Pulmonary artery endothelial cell (primary cell): ENCODE measurements at regions not wholly inside any gene's neighbourhood (a gene's known extent, or its start where the extent isn't known, plus 50 kb on each side); places are given as distances from the start of the nearest gene placed in this dataset.

ENCODE experiments used
- DNase-seq: peaks from one replicate; pipeline ENCODE4 v3.0.0-alpha.2; 2011; ENCODE audit warnings: low read depth, low spot score

- no peak for DNase-seq
Observed at GRCh38 chr5:68745448-68745847, 348.4 kb upstream of the SLC30A5 start.

DNA sequence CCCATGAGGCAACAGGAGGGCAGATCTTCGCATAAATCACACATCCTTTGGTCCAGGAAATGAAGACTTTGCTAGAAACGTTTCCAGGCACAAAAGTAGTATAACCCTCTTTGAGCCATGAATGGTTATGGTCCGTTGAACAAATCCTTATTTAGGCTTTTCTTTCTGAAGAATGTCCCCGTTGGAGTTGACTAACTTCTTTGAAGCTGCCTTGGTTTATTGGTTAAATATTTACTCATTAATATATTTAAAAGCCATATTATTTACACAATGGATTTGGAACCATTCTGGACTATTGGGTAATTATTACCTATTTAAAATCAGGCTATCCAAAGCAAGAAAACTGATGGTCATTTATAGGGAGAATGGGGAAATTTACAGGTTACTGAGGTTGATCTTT, 347.6 kb upstream of the SLC30A5 start:
- DNase-seq = no peak

DNA sequence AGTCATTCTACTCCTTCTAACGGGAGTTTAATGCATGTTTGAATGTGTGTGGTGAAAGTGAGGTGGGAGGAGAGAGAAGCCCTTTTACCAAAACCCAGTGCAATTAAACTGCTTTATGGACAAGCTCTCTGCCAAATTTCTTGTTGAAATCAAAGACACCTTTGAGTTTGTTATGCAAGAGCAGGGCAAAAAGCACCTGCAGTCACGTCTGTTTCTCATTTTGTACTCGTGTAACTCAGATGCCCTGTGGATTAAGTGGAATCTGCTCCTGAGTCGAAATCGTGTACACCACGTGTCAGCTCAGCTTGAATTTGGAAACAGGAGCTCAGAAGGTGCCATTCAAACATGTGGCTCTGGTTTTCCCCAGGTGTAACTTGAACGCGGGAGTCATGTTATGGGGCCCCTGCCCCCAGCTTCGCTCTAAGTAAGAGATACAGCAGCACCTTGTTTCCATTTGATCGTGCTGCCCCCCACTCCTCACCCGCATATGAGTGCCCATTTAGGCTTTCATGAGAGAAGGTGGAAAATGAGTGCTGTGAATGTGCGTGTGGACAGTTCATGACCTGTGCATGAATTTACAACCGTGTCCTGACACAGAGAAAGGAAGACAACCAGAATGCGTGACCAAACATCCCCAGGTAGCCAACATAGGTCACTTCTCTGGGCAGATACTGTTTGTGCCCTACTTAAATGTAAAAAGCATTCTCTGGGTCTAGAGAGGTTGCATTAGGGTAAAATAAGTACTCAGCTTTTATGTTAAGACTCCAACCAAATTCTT, 347.0 kb upstream of the SLC30A5 start:
- DNase-seq = no peak

- DNase-seq = no peak
Observed at GRCh38 chr5:68747521-68747920, 346.3 kb upstream of the SLC30A5 start.

- no peak for DNase-seq
Observed at GRCh38 chr5:68748101-68748500, 345.7 kb upstream of the SLC30A5 start.

DNA sequence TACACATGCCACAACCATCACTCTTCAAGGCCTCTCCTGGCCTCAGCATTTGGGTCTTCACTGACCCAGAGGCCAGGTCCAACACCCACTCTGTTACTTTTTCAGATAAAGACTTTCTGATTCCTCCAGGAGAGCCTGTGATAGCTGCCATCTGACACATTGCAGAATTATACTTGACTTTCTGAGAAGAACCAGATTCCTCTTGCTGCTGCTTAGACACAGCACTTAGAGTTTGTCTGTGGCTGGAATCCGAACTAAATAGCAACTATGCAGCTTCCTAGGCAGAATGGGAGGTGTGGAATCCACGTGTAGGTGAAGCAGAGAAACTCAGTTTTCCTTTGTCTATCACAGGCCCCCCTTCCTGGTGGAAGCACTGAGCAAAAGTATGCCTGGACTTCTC, 344.7 kb upstream of the SLC30A5 start:
- no peak for DNase-seq

- no peak for DNase-seq
Observed at GRCh38 chr5:68749631-68750030, 344.2 kb upstream of the SLC30A5 start.

GRCh38 chr5:68751661-68752060, 342.2 kb upstream of the SLC30A5 start:
- no peak for DNase-seq

DNA sequence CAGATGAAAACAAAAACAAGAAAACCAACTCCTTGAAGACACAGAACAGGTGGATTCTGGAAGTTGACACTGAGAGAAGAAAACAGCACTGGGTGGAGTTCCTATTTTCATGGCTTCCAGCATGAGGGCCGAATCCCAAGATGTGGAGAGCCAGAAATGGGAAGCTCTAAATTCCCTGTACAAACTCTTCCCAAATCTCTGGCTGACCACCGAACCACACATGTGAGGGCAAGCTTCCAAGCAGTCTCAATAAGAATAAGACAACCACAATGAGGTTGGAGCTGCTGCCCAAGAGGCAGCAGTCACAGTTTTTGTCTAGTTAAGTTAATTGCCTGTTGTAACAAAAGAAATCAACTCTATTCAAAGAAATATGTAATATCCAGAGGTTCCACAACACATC, 339.3 kb upstream of the SLC30A5 start:
- DNase-seq = no peak

- DNase-seq = no peak
Observed at GRCh38 chr5:68755293-68755692, 338.5 kb upstream of the SLC30A5 start.

- DNase-seq = no peak
Observed at GRCh38 chr5:68757006-68757405, 336.8 kb upstream of the SLC30A5 start.

GRCh38 chr5:68757626-68758212, 336.1 kb upstream of the SLC30A5 start:
- DNase-seq = no peak

- DNase-seq = no peak
Observed at GRCh38 chr5:68759593-68759992, 334.2 kb upstream of the SLC30A5 start.

DNA sequence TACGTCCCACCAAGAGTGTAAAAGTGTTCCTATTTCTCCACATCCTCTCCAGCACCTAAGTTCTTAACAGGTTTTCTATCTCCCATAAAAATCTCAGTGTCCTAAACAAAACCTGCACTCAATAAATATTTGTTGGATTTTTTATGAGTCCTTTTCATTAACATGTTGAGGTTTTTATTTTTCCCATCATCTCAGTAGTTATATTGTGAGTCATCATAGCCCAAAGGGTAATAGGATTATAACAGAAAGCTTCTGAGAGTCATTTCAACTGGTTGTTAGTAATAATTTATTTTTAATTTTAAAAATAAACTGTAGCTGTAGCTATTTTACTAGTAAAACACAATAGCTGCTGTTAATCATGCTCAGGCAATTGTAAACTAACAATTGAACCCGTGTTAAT, 331.6 kb upstream of the SLC30A5 start:
- no peak for DNase-seq

- DNase-seq = no peak
Observed at GRCh38 chr5:68766952-68767464, 326.8 kb upstream of the SLC30A5 start.

GRCh38 chr5:68770551-68770950, 323.3 kb upstream of the SLC30A5 start:
- no peak for DNase-seq

DNA sequence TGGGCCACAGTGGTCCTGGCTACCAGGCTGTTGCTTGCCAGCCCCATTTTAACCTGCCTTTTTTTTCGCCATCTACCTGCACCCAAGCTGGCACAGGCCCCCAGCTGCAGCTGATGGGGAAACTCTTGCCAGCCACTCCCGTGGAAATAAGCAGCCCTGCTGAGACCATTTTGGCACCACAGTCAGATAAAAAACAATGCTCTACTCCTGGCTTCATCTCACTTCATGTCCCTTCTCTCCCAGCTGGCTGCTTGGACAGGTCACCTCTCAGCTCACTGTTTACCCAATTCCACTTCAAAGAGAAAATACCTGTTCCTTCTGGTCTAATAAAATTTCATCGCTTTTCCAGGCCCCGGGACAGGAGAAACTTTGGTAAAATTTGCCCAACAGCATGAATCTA, 322.6 kb upstream of the SLC30A5 start:
- no peak for DNase-seq

GRCh38 chr5:68771732-68772131, 322.1 kb upstream of the SLC30A5 start:
- no peak for DNase-seq

- DNase-seq = no peak
Observed at GRCh38 chr5:68776381-68776780, 317.4 kb upstream of the SLC30A5 start.

DNA sequence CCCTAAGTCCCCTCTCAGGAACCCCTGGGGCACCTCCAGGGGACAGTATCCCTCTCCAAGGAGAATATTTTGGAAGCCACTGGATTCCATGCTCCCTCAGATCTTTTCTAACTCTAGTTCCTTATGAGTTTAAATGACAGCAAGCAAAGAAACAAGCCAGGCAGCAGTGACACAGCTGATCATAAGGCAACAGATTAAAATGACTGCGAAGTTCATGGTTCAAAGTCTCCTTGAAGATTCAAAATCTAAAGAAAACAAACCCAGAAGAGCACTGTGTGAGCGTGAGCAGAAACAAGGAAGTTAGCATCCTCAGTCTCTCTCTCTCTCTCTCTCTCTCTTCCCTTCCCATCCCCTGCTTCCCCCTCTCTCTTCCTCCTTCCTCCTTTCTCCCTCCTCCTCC, 316.7 kb upstream of the SLC30A5 start:
- DNase-seq = no peak

DNA sequence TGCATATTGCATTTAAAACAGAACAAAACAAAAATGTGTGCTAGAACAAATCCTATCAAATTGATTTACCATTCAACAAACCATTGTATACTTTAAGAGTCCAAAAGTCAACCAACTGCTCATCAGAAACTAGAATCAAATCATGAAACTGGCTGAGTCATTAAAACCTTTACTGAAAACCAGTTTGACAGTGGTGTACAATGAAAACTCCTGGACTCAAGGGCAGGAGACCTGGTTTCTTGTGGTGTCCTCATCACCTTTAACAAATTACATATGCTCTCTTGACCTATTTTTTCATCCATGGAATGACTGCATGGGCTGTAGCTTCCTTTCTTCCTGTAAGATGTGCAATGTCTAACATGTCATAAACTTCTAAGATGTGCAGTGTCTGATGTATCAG, 315.3 kb upstream of the SLC30A5 start:
- DNase-seq = no peak

DNA sequence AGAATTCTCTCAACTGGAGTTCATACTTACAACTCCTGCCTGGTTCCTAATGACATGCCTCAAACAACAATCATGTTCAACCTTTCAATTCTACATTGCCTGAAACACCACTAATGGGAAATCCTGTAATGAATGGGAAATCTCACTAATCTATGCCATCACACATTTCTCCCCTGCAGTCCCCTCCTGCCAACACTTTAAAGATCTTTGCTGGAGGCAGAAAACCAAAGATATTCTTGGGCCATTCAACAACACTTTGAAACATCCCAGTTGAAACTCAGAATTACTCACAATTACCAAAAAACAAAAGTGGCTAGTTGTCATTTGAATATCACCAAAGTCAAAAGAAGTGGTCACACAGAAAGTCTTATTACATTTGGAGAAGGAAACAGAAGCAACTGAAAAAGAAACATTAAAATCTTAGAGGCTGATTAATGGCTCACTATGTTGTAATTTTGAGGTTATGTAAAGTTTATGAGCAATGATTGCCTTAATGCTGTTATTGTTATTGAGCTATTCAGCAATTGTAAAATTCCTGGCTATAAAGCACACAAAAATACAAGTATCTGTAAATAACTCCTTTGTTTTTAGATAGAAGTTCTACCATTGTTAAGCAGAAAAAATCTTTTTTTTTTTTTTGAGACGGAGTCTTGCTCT, 313.4 kb upstream of the SLC30A5 start:
- no peak for DNase-seq

DNA sequence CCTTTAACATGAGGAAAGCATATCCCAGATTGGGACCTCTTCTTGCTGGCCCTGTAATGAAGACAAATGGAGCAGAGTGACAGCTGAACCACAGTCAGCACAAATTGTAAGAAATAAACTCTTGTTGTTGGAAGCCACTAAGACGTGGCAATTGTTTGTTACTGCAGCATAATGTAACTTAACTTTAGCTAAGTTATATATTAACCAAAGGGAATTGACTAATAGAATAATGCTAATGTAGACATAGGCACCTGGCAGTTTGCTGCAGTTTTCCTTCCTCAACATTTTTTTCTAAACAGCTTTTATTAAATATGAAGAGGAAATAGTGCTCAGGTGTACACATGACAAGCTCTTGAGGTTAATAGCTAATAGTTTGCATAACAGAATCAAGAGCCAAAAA, 300.7 kb upstream of the SLC30A5 start:
- DNase-seq = no peak
